ENCODE measurements at regions not wholly inside any gene's neighbourhood (a gene's known extent, or its start where the extent isn't known, plus 50 kb on each side); places are given as distances from the start of the nearest gene placed in this dataset.
A peak's percentile ranks its signal among the peaks of the same experiment; 100 is the strongest.
"Not testable (repeated sequence)": the region's sequence is repeated elsewhere in the genome, so short reads cannot be mapped to it uniquely, and the experiment has no call there.

- Histone ChIP-seq H3K4me1 (ENCODE audit: control insufficient read depth, insufficient read depth, low read length) (no peaks in the 10 kb centered on the region), H3K27ac (ENCODE audit: low read length) (no peak overlapping the region), H3K4me3 (ENCODE audit: low read length) (no peak overlapping the region), H3K9me3 (ENCODE audit: control insufficient read depth, low read length) (no peaks in the 10 kb centered on the region), H3K27me3 (ENCODE audit: control insufficient read depth, insufficient read depth) (no peaks in the 10 kb centered on the region)
- ATAC-seq (no peak), DNase-seq (no peak)
- WGBS = 81% methylated on average over 3 of the region's 3 CpGs
- intact Hi-C loops (cut with DNase I) = no loop called here
Measured at GRCh38 chr4:144851948-144852347, 206.0 kb downstream of the HHIP start.

GRCh38 chr4:144861471-144861870 lies 215.5 kb downstream of the HHIP start:
- H3K27me3 ChIP-seq (ENCODE audit: control insufficient read depth, insufficient read depth) = no peaks in the 10 kb centered on the region
- H3K9me3 ChIP-seq (ENCODE audit: control insufficient read depth, low read length) = no peaks in the 10 kb centered on the region
- no peak for DNase-seq
- ATAC-seq = no peak
- H3K27ac ChIP-seq (ENCODE audit: low read length) = no peak overlapping the region
- intact Hi-C loops (cut with DNase I) = no loop called here
- 86% methylated on average over 11 of the region's 11 CpGs for WGBS
- H3K4me1 ChIP-seq (ENCODE audit: control insufficient read depth, insufficient read depth, low read length) = no peaks in the 10 kb centered on the region
- H3K4me3 ChIP-seq (ENCODE audit: low read length) = no peak overlapping the region

- no peaks in the 10 kb centered on the region for H3K9me3 ChIP-seq (ENCODE audit: control insufficient read depth, low read length)
- H3K27me3 ChIP-seq (ENCODE audit: control insufficient read depth, insufficient read depth) = no peaks in the 10 kb centered on the region
- 79% methylated on average over 2 of the region's 2 CpGs for WGBS
- H3K27ac ChIP-seq (ENCODE audit: low read length) = no peak overlapping the region
- no peak for ATAC-seq
- intact Hi-C loops (cut with DNase I) = no loop called here
- no peaks in the 10 kb centered on the region for H3K4me1 ChIP-seq (ENCODE audit: control insufficient read depth, insufficient read depth, low read length)
- no peak overlapping the region for H3K4me3 ChIP-seq (ENCODE audit: low read length)
- no peak for DNase-seq
Measured at GRCh38 chr4:144862210-144862609, 216.3 kb downstream of the HHIP start.

DNA sequence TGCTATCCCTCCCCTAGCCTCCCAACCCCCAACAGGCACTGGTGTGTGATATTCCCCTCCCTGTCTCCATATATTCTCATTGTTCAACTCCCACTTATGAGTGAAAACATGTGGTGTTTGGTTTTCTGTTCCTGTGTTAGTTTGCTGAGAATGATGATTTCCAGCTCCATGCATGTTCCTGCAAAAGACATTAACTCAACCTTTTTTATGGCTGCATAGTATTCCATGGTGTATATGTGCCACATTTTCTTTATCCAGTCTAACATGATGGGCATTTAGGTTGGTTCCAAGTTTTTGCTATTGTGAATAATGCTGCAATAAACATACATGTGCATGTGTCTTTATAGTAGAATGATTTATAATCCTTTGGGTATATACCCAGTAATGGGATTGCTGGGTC lies 218.9 kb downstream of the HHIP start:
- H3K9me3 ChIP-seq (ENCODE audit: control insufficient read depth, low read length); H3K27ac ChIP-seq (ENCODE audit: low read length); H3K4me3 ChIP-seq (ENCODE audit: low read length); intact Hi-C loops (cut with DNase I); DNase-seq; H3K4me1 ChIP-seq (ENCODE audit: control insufficient read depth, insufficient read depth, low read length); ATAC-seq; H3K27me3 ChIP-seq (ENCODE audit: control insufficient read depth, insufficient read depth): not testable (repeated sequence)

DNA sequence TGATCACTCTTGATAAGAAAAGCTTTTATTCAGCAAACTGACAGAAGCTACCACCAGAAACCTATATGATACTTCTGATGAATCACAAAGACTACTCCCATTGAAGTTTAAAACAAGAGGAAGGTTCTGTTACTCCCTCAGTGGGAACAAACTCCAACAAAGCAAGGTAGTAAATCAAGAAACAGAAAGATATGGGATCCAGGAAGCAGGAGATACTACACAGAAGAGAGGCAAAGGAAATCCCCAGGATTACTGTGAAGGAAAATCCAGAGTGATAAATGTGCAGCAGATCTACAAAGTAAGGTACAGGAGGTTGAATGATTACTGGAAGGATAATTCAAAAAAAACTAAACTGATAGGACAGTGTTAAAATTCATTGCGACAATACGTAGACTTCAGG lies 222.4 kb downstream of the HHIP start:
- WGBS = 93% methylated on average over 2 of the region's 2 CpGs
- no peaks in the 10 kb centered on the region for H3K27me3 ChIP-seq (ENCODE audit: control insufficient read depth, insufficient read depth)
- intact Hi-C loops (cut with DNase I) = no loop called here
- H3K4me1 ChIP-seq (ENCODE audit: control insufficient read depth, insufficient read depth, low read length) = peaks cover 2% of the 10 kb centered on the region
- no peaks in the 10 kb centered on the region for H3K9me3 ChIP-seq (ENCODE audit: control insufficient read depth, low read length)
- DNase-seq (no peak), ATAC-seq (no peak)
- no peak overlapping the region for H3K27ac ChIP-seq (ENCODE audit: low read length)
- H3K4me3 ChIP-seq (ENCODE audit: low read length) = no peak overlapping the region

GRCh38 chr4:144872508-144873225 lies 225.3 kb downstream of the ANAPC10 start:
- Histone ChIP-seq H3K27ac (ENCODE audit: low read length) (no peak overlapping the region), H3K4me3 (ENCODE audit: low read length) (no peak overlapping the region), H3K9me3 (ENCODE audit: control insufficient read depth, low read length) (no peaks in the 10 kb centered on the region), H3K4me1 (ENCODE audit: control insufficient read depth, insufficient read depth, low read length) (peaks cover 2% of the 10 kb centered on the region), H3K27me3 (ENCODE audit: control insufficient read depth, insufficient read depth) (no peaks in the 10 kb centered on the region)
- intact Hi-C loops (cut with DNase I) = no loop called here
- 38% methylated on average over 10 of the region's 10 CpGs for WGBS
- peak; percentile 82 to 91 for ATAC-seq
- peak; percentile 31 to 75 (median 45) for DNase-seq

DNA sequence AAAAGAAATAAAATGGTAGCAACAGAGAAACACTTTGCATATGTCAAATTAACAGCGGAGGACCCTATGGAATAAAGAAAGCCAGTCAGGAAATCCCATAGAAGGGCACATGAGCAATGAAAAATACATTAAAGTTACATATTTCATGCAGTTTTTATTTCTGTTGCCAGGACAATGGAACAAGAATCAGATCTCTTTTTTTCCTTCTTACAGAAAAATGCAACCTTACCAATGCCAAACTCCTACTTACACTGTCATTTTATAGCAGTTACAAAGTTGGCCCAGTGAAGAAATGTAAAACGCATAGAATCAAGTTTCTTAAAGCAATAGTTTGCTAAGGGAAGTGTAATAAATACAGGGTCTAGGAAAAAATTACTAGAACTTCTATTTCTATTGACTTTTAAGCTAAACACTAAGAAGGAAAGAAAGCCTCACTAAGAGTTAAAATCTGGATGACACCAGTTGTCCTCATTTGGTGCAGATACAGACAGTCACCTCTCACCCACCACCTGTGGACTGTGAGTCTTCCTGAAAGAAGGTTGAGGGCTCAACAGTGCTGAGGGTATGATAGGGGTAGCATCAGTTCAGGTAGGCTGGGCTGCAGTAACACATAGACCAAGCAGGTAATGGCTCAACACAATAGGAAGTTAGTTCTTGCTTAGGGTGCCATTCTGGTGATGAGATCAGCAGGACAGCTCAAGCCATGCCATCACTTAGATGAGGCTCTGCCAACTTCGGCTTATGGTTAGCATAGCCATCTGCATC lies 224.6 kb downstream of the ANAPC10 start:
- Histone ChIP-seq H3K4me3 (ENCODE audit: low read length) (no peak overlapping the region), H3K27ac (ENCODE audit: low read length) (no peak overlapping the region), H3K27me3 (ENCODE audit: control insufficient read depth, insufficient read depth) (no peaks in the 10 kb centered on the region), H3K9me3 (ENCODE audit: control insufficient read depth, low read length) (no peaks in the 10 kb centered on the region), H3K4me1 (ENCODE audit: control insufficient read depth, insufficient read depth, low read length) (peaks cover 2% of the 10 kb centered on the region)
- DNase-seq (no peak), ATAC-seq (no peak)
- WGBS = 89% methylated on average over 3 of the region's 3 CpGs
- intact Hi-C loops (cut with DNase I) = no loop called here

GRCh38 chr4:144894573-144894972 lies 203.4 kb downstream of the ANAPC10 start:
- peak in 2 of 3 donors; percentile 53 to 62 for DNase-seq
- 71% methylated on average over 3 of the region's 3 CpGs for WGBS

DNA sequence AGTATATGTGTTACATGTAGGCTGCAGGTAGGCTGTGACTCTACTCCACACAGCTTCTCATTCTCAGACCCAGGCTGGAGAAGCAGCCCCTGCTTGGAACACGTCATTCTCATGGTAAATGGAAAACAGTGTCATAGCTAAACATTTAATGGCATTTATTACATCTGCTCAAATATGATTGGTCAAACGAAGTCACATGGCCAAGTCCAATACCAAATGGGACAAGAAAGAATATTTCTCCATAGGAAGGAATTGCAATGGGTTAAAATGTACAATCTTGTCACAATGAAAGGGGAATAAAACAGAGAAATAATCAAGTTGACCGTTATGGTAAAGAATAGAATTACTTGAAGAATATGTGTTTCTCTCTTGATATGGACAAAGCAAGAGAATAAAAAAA lies 198.6 kb downstream of the ANAPC10 start:
- no peak for DNase-seq
- WGBS = 91% methylated on average over 3 of the region's 3 CpGs
- H3K9me3 ChIP-seq (ENCODE audit: control insufficient read depth, low read length) = no peaks in the 10 kb centered on the region
- intact Hi-C loops (cut with DNase I) = no loop called here
- no peak for ATAC-seq
- H3K4me1 ChIP-seq (ENCODE audit: control insufficient read depth, insufficient read depth, low read length) = no peaks in the 10 kb centered on the region
- no peak overlapping the region for H3K27ac ChIP-seq (ENCODE audit: low read length)
- no peak overlapping the region for H3K4me3 ChIP-seq (ENCODE audit: low read length)
- H3K27me3 ChIP-seq (ENCODE audit: control insufficient read depth, insufficient read depth) = no peaks in the 10 kb centered on the region

More at GRCh38 chr4:144894573-144894972, 203.4 kb downstream of the ANAPC10 start:
- intact Hi-C loops (cut with DNase I) = no loop called here
- Histone ChIP-seq H3K27ac (ENCODE audit: low read length) (no peak overlapping the region), H3K4me3 (ENCODE audit: low read length) (no peak overlapping the region), H3K9me3 (ENCODE audit: control insufficient read depth, low read length) (no peaks in the 10 kb centered on the region), H3K27me3 (ENCODE audit: control insufficient read depth, insufficient read depth) (no peaks in the 10 kb centered on the region), H3K4me1 (ENCODE audit: control insufficient read depth, insufficient read depth, low read length) (no peaks in the 10 kb centered on the region)
- ATAC-seq = peak; percentile 23 to 66

DNA sequence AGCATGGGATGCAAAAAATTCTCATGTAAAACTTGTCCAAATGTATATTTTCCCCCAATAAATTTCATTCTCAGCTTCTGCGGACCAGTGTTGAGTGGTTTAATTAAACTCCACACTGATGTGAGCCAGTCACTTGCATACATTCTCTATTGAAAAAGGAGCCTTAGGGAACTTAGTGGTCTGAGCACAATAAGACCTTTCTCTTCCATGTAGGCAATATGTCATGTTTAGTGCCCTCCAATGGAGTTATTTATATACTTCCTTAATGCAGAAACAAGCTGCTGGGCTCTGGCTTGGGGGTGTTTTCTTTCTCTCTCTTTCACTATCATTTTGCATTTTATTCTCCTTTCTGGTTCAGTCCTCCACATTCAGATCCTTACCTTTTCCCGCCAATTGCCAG lies 196.9 kb downstream of the ANAPC10 start:
- H3K27me3 ChIP-seq (ENCODE audit: control insufficient read depth, insufficient read depth) = no peaks in the 10 kb centered on the region
- WGBS = 94% methylated on average over 2 of the region's 2 CpGs
- DNase-seq = no peak

GRCh38 chr4:144902614-144903013 lies 195.4 kb downstream of the ANAPC10 start:
- WGBS = 58% methylated on average over 1 of the region's 1 CpG
- Histone ChIP-seq H3K4me1 (ENCODE audit: control insufficient read depth, insufficient read depth, low read length) (peaks cover 4% of the 10 kb centered on the region), H3K9me3 (ENCODE audit: control insufficient read depth, low read length) (no peaks in the 10 kb centered on the region), H3K27ac (ENCODE audit: low read length) (no peak overlapping the region), H3K4me3 (ENCODE audit: low read length) (no peak overlapping the region), H3K27me3 (ENCODE audit: control insufficient read depth, insufficient read depth) (no peaks in the 10 kb centered on the region)
- DNase-seq = no peak
- intact Hi-C loops (cut with DNase I) = no loop called here
- no peak for ATAC-seq

More for the DNA sequence above, 196.9 kb downstream of the ANAPC10 start:
- H3K4me1 ChIP-seq (ENCODE audit: control insufficient read depth, insufficient read depth, low read length) = no peaks in the 10 kb centered on the region
- no peak overlapping the region for H3K4me3 ChIP-seq (ENCODE audit: low read length)
- H3K9me3 ChIP-seq (ENCODE audit: control insufficient read depth, low read length) = no peaks in the 10 kb centered on the region
- no peak for ATAC-seq
- H3K27ac ChIP-seq (ENCODE audit: low read length) = no peak overlapping the region
- intact Hi-C loops (cut with DNase I) = no loop called here

Data from right cardiac atrium (tissue), 5 donors.